Caco-2 (cell line): ENCODE measurements at regions not wholly inside any gene's neighbourhood (a gene's known extent, or its start where the extent isn't known, plus 50 kb on each side); places are given as distances from the start of the nearest gene placed in this dataset.

Source experiments
- BruUV-seq: library from RNA; stranded (reverse); fragments of 400-500 nt; replicated peaks from 2 replicates; lab custom pipeline; 2021; lab: Mats Ljungman, UMichigan
- CTCF ChIA-PET: fragments of 300-600 bp; sonication (Branson Sonifier 250); formaldehyde crosslinking; loops from one replicate; lab custom pipeline; 2022; ENCODE audit warnings: antibody characterized with exemption; lab: Charles Lee
- POLR2A ChIA-PET: fragments of 300-600 bp; sonication (Branson Sonifier 250); formaldehyde crosslinking; loops from one replicate; lab custom pipeline; 2022; ENCODE audit warnings: antibody characterized with exemption; lab: Charles Lee
- DNase-seq, 2 experiments: peaks; one replicate each; pipeline versions ENCODE4 v3.0.0 to v3.0.0-alpha.2; 2020 to 2022
- H3K27me3 ChIP-seq: replicated peaks from 2 replicates; pipeline ENCODE4 v1.6.0; 2011; ENCODE audit warnings: low read length; ENCODE audit not compliant: control insufficient read depth, insufficient read depth
- H3K36me3 ChIP-seq: 2 replicates; pipeline ENCODE4 v1.5.1; 2011; ENCODE audit warnings: low read length; ENCODE audit not compliant: control insufficient read depth, insufficient read depth
- H3K4me1 ChIP-seq: fragments of 250-450 bp; sonication (Bioruptor Pico); 2 replicates; pipeline ENCODE4 v1.5.1; 2020; ENCODE audit warnings: mild to moderate bottlenecking
- H3K4me3 ChIP-seq: 2 replicates; pipeline ENCODE4 v1.5.1; 2011; ENCODE audit warnings: low read depth, mild to moderate bottlenecking, control low read depth, low read length
- H3K9me3 ChIP-seq: fragments of 250-450 bp; sonication (Bioruptor Pico); 2 replicates; pipeline ENCODE4 v1.5.1; 2020; ENCODE audit warnings: mild to moderate bottlenecking, moderate library complexity
- H3K27ac Mint-ChIP-seq: one replicate; pipeline ENCODE4 v1.8.0; 2022; ENCODE audit warnings: mixed read lengths; ENCODE audit not compliant: unreplicated experiment
- H3K27me3 Mint-ChIP-seq: one replicate; pipeline ENCODE4 v1.8.0; 2022; ENCODE audit warnings: mixed read lengths; ENCODE audit not compliant: insufficient read depth, unreplicated experiment
- H3K36me3 Mint-ChIP-seq: one replicate; pipeline ENCODE4 v1.8.0; 2022; ENCODE audit warnings: mild to moderate bottlenecking, mixed read lengths; ENCODE audit not compliant: insufficient read depth, unreplicated experiment
- H3K4me1 Mint-ChIP-seq: one replicate; pipeline ENCODE4 v1.8.0; 2022; ENCODE audit warnings: low read depth, mixed read lengths; ENCODE audit not compliant: unreplicated experiment
- H3K4me3 Mint-ChIP-seq: one replicate; pipeline ENCODE4 v1.8.0; 2022; ENCODE audit warnings: mild to moderate bottlenecking, moderate library complexity, mixed read lengths; ENCODE audit not compliant: unreplicated experiment
- H3K9me3 Mint-ChIP-seq: one replicate; pipeline ENCODE4 v1.8.0; 2022; ENCODE audit warnings: mixed read lengths; ENCODE audit not compliant: unreplicated experiment
- CTCF ChIP-seq, 2 experiments: fragments of 200-600 bp in 1 of 2; IDR thresholded peaks; 1 replicate in 1 of 2; 2 replicates in 1 of 2; pipeline versions ENCODE4 v1.5.1 to v1.8.0; 2011 to 2022; ENCODE audit warnings: antibody characterized with exemption in 1 of 2, control low read depth in 1 of 2, inconsistent platforms in 1 of 2, low read depth in 1 of 2, low read length in 1 of 2, mild to moderate bottlenecking in 1 of 2, moderate library complexity in 1 of 2; ENCODE audit not compliant: insufficient read depth in 1 of 2, severe bottlenecking in 1 of 2, unreplicated experiment in 1 of 2
- intact Hi-C: fragments of 100-400 bp; cut with micrococcal nuclease; formaldehyde crosslinking; loops from one replicate; pipeline ENCODE4 v1.10.0; 2022; ENCODE audit not compliant: unreplicated experiment

GRCh38 chr11:42543844-42544419 lies 767.9 kb upstream of the API5 start:
- no peak for TF ChIP-seq CTCF (IDR thresholded peaks at IDR 0.05; ENCODE audit: insufficient read depth in 1 of 2, low read depth in 1 of 2, low read length in 1 of 2, severe bottlenecking in 1 of 2, unreplicated experiment in 1 of 2)
- Histone ChIP-seq H3K9me3 (no peaks in the 10 kb centered on the region), H3K4me1 (no peaks in the 10 kb centered on the region), H3K4me3 (no peak overlapping the region), H3K27me3 (no peaks in the 10 kb centered on the region), H3K36me3 (no peaks in the 10 kb centered on the region)
- POLR2A ChIA-PET, result no interaction called here
- H3K4me1 Mint-ChIP-seq, result no peaks in the 10 kb centered on the region
- intact Hi-C loops, result no loop called here
- CTCF ChIA-PET, result no interaction called here
- H3K27me3 Mint-ChIP-seq, result no peaks in the 10 kb centered on the region
- no peaks in the 10 kb centered on the region for H3K9me3 Mint-ChIP-seq
- H3K27ac Mint-ChIP-seq, result no peak overlapping the region
- no peaks in the 10 kb centered on the region for H3K36me3 Mint-ChIP-seq
- BruUV-seq, result no TSS peak
- DNase-seq, result no peak
- H3K4me3 Mint-ChIP-seq, result no peak overlapping the region

- BruUV-seq, result no TSS peak
- no peaks in the 10 kb centered on the region for H3K4me1 Mint-ChIP-seq
- H3K9me3 ChIP-seq, result no peaks in the 10 kb centered on the region
- no peaks in the 10 kb centered on the region for H3K36me3 ChIP-seq
- TF ChIP-seq CTCF (IDR thresholded peaks at IDR 0.05; ENCODE audit: insufficient read depth in 1 of 2, low read depth in 1 of 2, low read length in 1 of 2, severe bottlenecking in 1 of 2, unreplicated experiment in 1 of 2), result no peak
- H3K4me3 ChIP-seq, result no peak overlapping the region
- intact Hi-C loops, result no loop called here
- no peaks in the 10 kb centered on the region for H3K4me1 ChIP-seq
- no peak overlapping the region for H3K27ac Mint-ChIP-seq
- no peak for DNase-seq
- H3K9me3 Mint-ChIP-seq, result no peaks in the 10 kb centered on the region
- ChIA-PET CTCF (no interaction called here), POLR2A (no interaction called here)
- no peak overlapping the region for H3K4me3 Mint-ChIP-seq
- no peaks in the 10 kb centered on the region for H3K36me3 Mint-ChIP-seq
- H3K27me3 ChIP-seq, result no peaks in the 10 kb centered on the region
- H3K27me3 Mint-ChIP-seq, result no peaks in the 10 kb centered on the region
Measured at GRCh38 chr11:42544726-42545125, 767.1 kb upstream of the API5 start.

- ChIA-PET CTCF (no interaction called here), POLR2A (no interaction called here)
- Mint-ChIP-seq H3K4me1 (no peaks in the 10 kb centered on the region), H3K27ac (no peak overlapping the region), H3K4me3 (no peak overlapping the region), H3K27me3 (no peaks in the 10 kb centered on the region), H3K9me3 (no peaks in the 10 kb centered on the region), H3K36me3 (no peaks in the 10 kb centered on the region)
- no peak for TF ChIP-seq CTCF (IDR thresholded peaks at IDR 0.05; ENCODE audit: insufficient read depth in 1 of 2, low read depth in 1 of 2, low read length in 1 of 2, severe bottlenecking in 1 of 2, unreplicated experiment in 1 of 2)
- Histone ChIP-seq H3K9me3 (no peaks in the 10 kb centered on the region), H3K27me3 (no peaks in the 10 kb centered on the region), H3K4me3 (no peak overlapping the region), H3K36me3 (no peaks in the 10 kb centered on the region), H3K4me1 (no peaks in the 10 kb centered on the region)
- no TSS peak for BruUV-seq
- no peak for DNase-seq
- intact Hi-C loops, result no loop called here
Measured at GRCh38 chr11:42545954-42546353, 765.8 kb upstream of the API5 start.
